A673 (cell line): ENCODE measurements at regions not wholly inside any gene's neighbourhood (a gene's known extent, or its start where the extent isn't known, plus 50 kb on each side); places are given as distances from the start of the nearest gene placed in this dataset.

Experiments
- CTCF ChIP-seq: fragments of 300-800, 200-600 bp; sonication (generic); conservative IDR thresholded peaks from 2 replicates; pipeline ENCODE4 v1.5.1; 2017; ENCODE audit warnings: low read depth, mild to moderate bottlenecking, antibody characterized with exemption, low read length, moderate library complexity, mixed read lengths
- EZH2 ChIP-seq: fragments of 200-600 bp; sonication (generic); IDR thresholded peaks from 2 replicates; pipeline ENCODE4 v1.6.1; 2017; ENCODE audit warnings: borderline replicate concordance, low read depth, mild to moderate bottlenecking, mixed read lengths, antibody characterized with exemption, low read length; ENCODE audit not compliant: poor library complexity, severe bottlenecking

GRCh38 chr2:18836436-18836835 is 247.1 kb upstream of the NT5C1B start:
- no peak for TF ChIP-seq CTCF
- TF ChIP-seq EZH2, result no peak
